ENCODE measurements at regions not wholly inside any gene's neighbourhood (a gene's known extent, or its start where the extent isn't known, plus 50 kb on each side); places are given as distances from the start of the nearest gene placed in this dataset.

DNA sequence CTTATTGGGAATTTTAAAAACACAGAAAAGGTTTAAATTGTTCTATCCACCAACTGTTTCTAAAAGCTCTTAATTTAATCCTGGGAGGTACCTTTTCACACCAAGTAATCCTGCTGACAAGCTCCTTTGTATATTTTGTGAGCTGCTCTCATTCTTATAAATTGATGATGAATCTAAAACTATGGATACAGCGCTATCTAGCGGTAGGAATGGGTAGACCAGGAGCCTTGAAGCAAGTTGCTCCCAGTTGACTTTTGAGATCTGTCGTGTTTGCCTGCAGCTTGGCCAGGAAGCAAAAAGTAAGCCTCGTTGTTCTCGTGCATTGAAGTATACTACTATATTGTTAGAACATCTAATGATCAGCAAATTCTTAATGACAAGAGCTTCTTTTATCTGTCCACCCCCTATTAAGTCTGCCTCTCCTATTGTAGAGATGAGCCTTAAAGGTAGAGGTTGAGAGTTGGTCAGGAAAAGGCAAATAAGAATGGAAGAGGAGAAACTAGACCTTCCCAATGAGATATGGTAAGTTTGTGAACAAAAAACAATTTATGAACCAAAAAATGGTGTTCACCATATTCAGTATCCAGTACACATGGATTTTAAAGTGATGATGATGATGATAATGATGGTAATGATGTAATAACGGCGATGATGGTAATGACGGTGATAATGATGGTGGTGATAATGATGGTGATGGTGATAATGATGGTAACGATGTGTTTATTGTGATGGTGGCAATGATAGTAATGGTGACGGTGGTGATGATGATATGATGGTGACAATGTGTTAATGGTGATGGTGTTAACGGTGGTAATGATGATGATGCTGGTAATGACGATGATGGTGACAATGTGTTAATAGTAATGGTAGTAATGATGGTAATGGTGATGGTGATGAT, 212.1 kb upstream of the NCKAP5 start:
- Histone ChIP-seq H3K36me3 (ENCODE audit: insufficient read depth, low read length) (no peaks in the 10 kb centered on the region), H2AFZ (ENCODE audit: low read length) (no peak overlapping the region)

GRCh38 chr2:133780997-133781513, 212.8 kb upstream of the NCKAP5 start:
- Histone ChIP-seq H3K4me3 (ENCODE audit: low read length, poor library complexity, severe bottlenecking) (no peak overlapping the region), H2AFZ (ENCODE audit: low read length) (no peak overlapping the region), H3F3A (ENCODE audit: low read depth) (no peaks in the 10 kb centered on the region), H3K9me2 (replicated peaks; ENCODE audit: low read depth, low read length) (no peaks in the 10 kb centered on the region), H3K36me3 (ENCODE audit: insufficient read depth, low read length) (no peaks in the 10 kb centered on the region), H3K9ac (ENCODE audit: low read depth, low read length, poor library complexity, severe bottlenecking) (no peak overlapping the region), H3K9me3 (ENCODE audit: insufficient read depth, low read depth, low read length) (no peaks in the 10 kb centered on the region), H4K20me1 (ENCODE audit: insufficient read depth, low read length, poor library complexity, severe bottlenecking) (no peaks in the 10 kb centered on the region), H3K79me2 (ENCODE audit: insufficient read depth, low read length) (no peaks in the 10 kb centered on the region), H3K27me3 (ENCODE audit: insufficient read depth, low read length, poor library complexity, severe bottlenecking) (no peaks in the 10 kb centered on the region), H3K4me2 (ENCODE audit: low read depth, low read length, poor library complexity, severe bottlenecking) (no peak overlapping the region), H3K4me1 (ENCODE audit: insufficient read depth, low read length, poor library complexity, severe bottlenecking) (no peaks in the 10 kb centered on the region)
- TF ChIP-seq, protein P1, sequence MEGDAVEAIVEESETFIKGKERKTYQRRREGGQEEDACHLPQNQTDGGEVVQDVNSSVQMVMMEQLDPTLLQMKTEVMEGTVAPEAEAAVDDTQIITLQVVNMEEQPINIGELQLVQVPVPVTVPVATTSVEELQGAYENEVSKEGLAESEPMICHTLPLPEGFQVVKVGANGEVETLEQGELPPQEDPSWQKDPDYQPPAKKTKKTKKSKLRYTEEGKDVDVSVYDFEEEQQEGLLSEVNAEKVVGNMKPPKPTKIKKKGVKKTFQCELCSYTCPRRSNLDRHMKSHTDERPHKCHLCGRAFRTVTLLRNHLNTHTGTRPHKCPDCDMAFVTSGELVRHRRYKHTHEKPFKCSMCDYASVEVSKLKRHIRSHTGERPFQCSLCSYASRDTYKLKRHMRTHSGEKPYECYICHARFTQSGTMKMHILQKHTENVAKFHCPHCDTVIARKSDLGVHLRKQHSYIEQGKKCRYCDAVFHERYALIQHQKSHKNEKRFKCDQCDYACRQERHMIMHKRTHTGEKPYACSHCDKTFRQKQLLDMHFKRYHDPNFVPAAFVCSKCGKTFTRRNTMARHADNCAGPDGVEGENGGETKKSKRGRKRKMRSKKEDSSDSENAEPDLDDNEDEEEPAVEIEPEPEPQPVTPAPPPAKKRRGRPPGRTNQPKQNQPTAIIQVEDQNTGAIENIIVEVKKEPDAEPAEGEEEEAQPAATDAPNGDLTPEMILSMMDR (conservative IDR thresholded peaks at IDR 0.05; ENCODE audit: low read length) = no peak

More for the DNA sequence above, 212.1 kb upstream of the NCKAP5 start:
- Histone ChIP-seq H3K9ac (ENCODE audit: low read depth, low read length, poor library complexity, severe bottlenecking) (no peak overlapping the region), H3K4me1 (ENCODE audit: insufficient read depth, low read length, poor library complexity, severe bottlenecking) (no peaks in the 10 kb centered on the region), H3K4me2 (ENCODE audit: low read depth, low read length, poor library complexity, severe bottlenecking) (no peak overlapping the region), H3K9me3 (ENCODE audit: insufficient read depth, low read depth, low read length) (no peaks in the 10 kb centered on the region), H3K9me2 (replicated peaks; ENCODE audit: low read depth, low read length) (no peaks in the 10 kb centered on the region), H3K79me2 (ENCODE audit: insufficient read depth, low read length) (no peaks in the 10 kb centered on the region), H3F3A (ENCODE audit: low read depth) (no peaks in the 10 kb centered on the region), H3K4me3 (ENCODE audit: low read length, poor library complexity, severe bottlenecking) (no peak overlapping the region), H4K20me1 (ENCODE audit: insufficient read depth, low read length, poor library complexity, severe bottlenecking) (no peaks in the 10 kb centered on the region), H3K27me3 (ENCODE audit: insufficient read depth, low read length, poor library complexity, severe bottlenecking) (no peaks in the 10 kb centered on the region)
- TF ChIP-seq, protein P1 (conservative IDR thresholded peaks at IDR 0.05; ENCODE audit: low read length) = peak; percentile 83
- TF ChIP-seq EZH2phosphoT487 (IDR thresholded peaks at IDR 0.05; ENCODE audit: borderline replicate concordance) = no peak

DNA sequence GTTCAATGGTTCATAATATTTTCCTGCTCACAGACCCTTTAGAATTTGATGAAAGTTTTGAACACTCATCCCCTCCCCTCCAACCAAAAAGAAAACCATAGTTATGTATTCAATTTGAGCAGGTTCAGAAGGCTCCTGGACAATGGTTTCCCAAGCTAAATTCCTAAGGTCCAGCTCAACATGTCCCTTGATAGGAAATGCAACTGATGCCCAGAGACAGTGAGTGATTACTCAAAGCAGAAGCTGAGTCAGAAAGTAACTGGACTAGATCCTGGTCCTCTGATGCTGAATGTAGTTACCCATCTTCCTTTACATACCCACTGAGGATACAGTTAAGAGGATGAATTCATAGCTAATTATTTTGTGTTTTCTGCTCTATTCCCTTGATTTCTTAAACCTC, 218.9 kb upstream of the NCKAP5 start:
- no peaks in the 10 kb centered on the region for H3K27me3 ChIP-seq (ENCODE audit: insufficient read depth, low read length, poor library complexity, severe bottlenecking)
- no peaks in the 10 kb centered on the region for H3F3A ChIP-seq (ENCODE audit: low read depth)
- no peaks in the 10 kb centered on the region for H3K9me3 ChIP-seq (ENCODE audit: insufficient read depth, low read depth, low read length)
- H3K9ac ChIP-seq (ENCODE audit: low read depth, low read length, poor library complexity, severe bottlenecking) = no peak overlapping the region
- H4K20me1 ChIP-seq (ENCODE audit: insufficient read depth, low read length, poor library complexity, severe bottlenecking) = no peaks in the 10 kb centered on the region
- TF ChIP-seq EZH2phosphoT487 (IDR thresholded peaks at IDR 0.05; ENCODE audit: borderline replicate concordance) = no peak
- TF ChIP-seq, protein P1 (conservative IDR thresholded peaks at IDR 0.05; ENCODE audit: low read length) = no peak
- no peaks in the 10 kb centered on the region for H3K36me3 ChIP-seq (ENCODE audit: insufficient read depth, low read length)
- no peak overlapping the region for H3K4me3 ChIP-seq (ENCODE audit: low read length, poor library complexity, severe bottlenecking)
- H3K4me2 ChIP-seq (ENCODE audit: low read depth, low read length, poor library complexity, severe bottlenecking) = no peak overlapping the region
- no peaks in the 10 kb centered on the region for H3K4me1 ChIP-seq (ENCODE audit: insufficient read depth, low read length, poor library complexity, severe bottlenecking)
- no peaks in the 10 kb centered on the region for H3K9me2 ChIP-seq (replicated peaks; ENCODE audit: low read depth, low read length)
- H2AFZ ChIP-seq (ENCODE audit: low read length) = no peak overlapping the region
- H3K79me2 ChIP-seq (ENCODE audit: insufficient read depth, low read length) = no peaks in the 10 kb centered on the region

Data from Loucy (cell line).